IMR-90 (cell line): ENCODE measurements at regions not wholly inside any gene's neighbourhood (a gene's known extent, or its start where the extent isn't known, plus 50 kb on each side); places are given as distances from the start of the nearest gene placed in this dataset.

Experiments used
- ATAC-seq: fragments of 200-7000 bp; cut with Tn5 transposase; 2 replicates; pipeline ENCODE4 v1.9.1; 2020; ENCODE audit warnings: low read depth, mild to moderate bottlenecking, moderate library complexity
- BruUV-seq: library from RNA; stranded (reverse); fragments of 400-500 nt; replicated peaks from 2 replicates; lab custom pipeline; 2021; lab: Mats Ljungman, UMichigan
- CTCF ChIA-PET: fragments of 300-600 bp; formaldehyde crosslinking; extraction: SDS; loops from one replicate; lab custom pipeline; 2021; ENCODE audit warnings: antibody characterized with exemption; lab: Yijun Ruan, JAX
- POLR2A ChIA-PET: fragments of 300-600 bp; sonication (Branson Sonifier 250); formaldehyde crosslinking; loops from one replicate; lab custom pipeline; 2022; ENCODE audit warnings: antibody characterized with exemption; ENCODE audit not compliant: unreplicated experiment; lab: Charles Lee
- DNase-seq: peaks from one replicate; pipeline ENCODE4 v3.0.0; 2013
- H2AFZ ChIP-seq: replicated peaks from 2 replicates; pipeline ENCODE3; 2013; ENCODE audit warnings: low read length, mild to moderate bottlenecking; ENCODE audit not compliant: poor library complexity
- H2AK5ac ChIP-seq: 2 replicates; pipeline ENCODE4 v1.6.1; 2013; ENCODE audit warnings: low read depth, low read length, inconsistent platforms
- H2AK9ac ChIP-seq: replicated peaks from 2 replicates; pipeline ENCODE3; 2013; ENCODE audit warnings: mild to moderate bottlenecking, low read depth, low read length, moderate library complexity; ENCODE audit not compliant: poor library complexity
- H2BK120ac ChIP-seq: 2 replicates; pipeline ENCODE4 v1.6.1; 2013; ENCODE audit warnings: low read depth, low read length, inconsistent platforms
- H2BK15ac ChIP-seq: 3 replicates; pipeline ENCODE4 v1.6.1; 2013; ENCODE audit warnings: low read depth, low read length, inconsistent platforms
- H2BK20ac ChIP-seq: 2 replicates; pipeline ENCODE4 v1.6.1; 2013; ENCODE audit warnings: low read depth, mild to moderate bottlenecking, inconsistent platforms, low read length, moderate library complexity
- H2BK5ac ChIP-seq: 2 replicates; pipeline ENCODE4 v1.6.1; 2013; ENCODE audit warnings: mild to moderate bottlenecking, low read depth, low read length, inconsistent platforms; ENCODE audit not compliant: poor library complexity, severe bottlenecking
- H3K14ac ChIP-seq: replicated peaks from 2 replicates; pipeline ENCODE4 v1.6.1; 2013; ENCODE audit warnings: low read depth, low read length, inconsistent platforms
- H3K18ac ChIP-seq: 2 replicates; pipeline ENCODE4 v1.6.1; 2013; ENCODE audit warnings: low read depth, low read length, control low read depth
- H3K23ac ChIP-seq: 2 replicates; pipeline ENCODE4 v1.6.1; 2013; ENCODE audit warnings: low read depth, low read length, inconsistent platforms
- H3K27ac ChIP-seq: 2 replicates; pipeline ENCODE4 v1.5.1; 2013; ENCODE audit warnings: mild to moderate bottlenecking, control low read depth, low read length; ENCODE audit not compliant: insufficient read depth
- H3K27me3 ChIP-seq: 2 replicates; pipeline ENCODE4 v1.6.1; 2013; ENCODE audit warnings: low read length; ENCODE audit not compliant: control insufficient read depth, insufficient read depth
- H3K36me3 ChIP-seq: 2 replicates; pipeline ENCODE4 v1.6.1; 2013; ENCODE audit warnings: low read length, mixed read lengths; ENCODE audit not compliant: control insufficient read depth, insufficient read depth
- H3K4ac ChIP-seq: 2 replicates; pipeline ENCODE4 v1.6.1; 2013; ENCODE audit warnings: low read depth, low read length, inconsistent platforms
- H3K4me1 ChIP-seq: 2 replicates; pipeline ENCODE4 v1.6.1; 2013; ENCODE audit warnings: low read length, mixed read lengths; ENCODE audit not compliant: control insufficient read depth, insufficient read depth
- H3K4me2 ChIP-seq: 2 replicates; pipeline ENCODE4 v1.6.1; 2013; ENCODE audit warnings: low read depth, mild to moderate bottlenecking, control low read depth, low read length, moderate library complexity
- H3K4me3 ChIP-seq: 2 replicates; pipeline ENCODE4 v1.5.1; 2013; ENCODE audit warnings: low read depth, mild to moderate bottlenecking, control low read depth, low read length, moderate library complexity; ENCODE audit not compliant: insufficient read depth
- H3K56ac ChIP-seq: 2 replicates; pipeline ENCODE4 v1.6.1; 2013; ENCODE audit warnings: low read length, inconsistent platforms; ENCODE audit not compliant: insufficient read depth; ENCODE audit errors: extremely low read depth
- H3K79me1 ChIP-seq, 2 experiments: 2 replicates each; pipeline ENCODE4 v1.6.1; 2013; ENCODE audit warnings: low read length in 2 of 2, inconsistent platforms in 1 of 2, low read depth in 1 of 2
- H3K9ac ChIP-seq: 2 replicates; pipeline ENCODE4 v1.6.1; 2013; ENCODE audit warnings: low read depth, low read length, control low read depth
- H3K9me1 ChIP-seq: 2 replicates; pipeline ENCODE4 v1.6.1; 2013; ENCODE audit warnings: low read length, inconsistent platforms; ENCODE audit not compliant: insufficient read depth
- H3K9me3 ChIP-seq: 2 replicates; pipeline ENCODE4 v1.6.1; 2013; ENCODE audit warnings: low read length; ENCODE audit not compliant: control insufficient read depth, insufficient read depth
- H4K20me1 ChIP-seq: 2 replicates; pipeline ENCODE4 v1.6.1; 2013; ENCODE audit warnings: low read length, inconsistent platforms; ENCODE audit not compliant: insufficient read depth
- H4K5ac ChIP-seq: 2 replicates; pipeline ENCODE4 v1.6.1; 2013; ENCODE audit warnings: mild to moderate bottlenecking, low read depth, low read length, control low read depth
- H4K8ac ChIP-seq, 2 experiments: 2 replicates each; pipeline ENCODE4 v1.6.1; 2013; ENCODE audit warnings: low read depth in 2 of 2, low read length in 2 of 2, control low read depth in 1 of 2, inconsistent platforms in 1 of 2
- H4K91ac ChIP-seq: 2 replicates; pipeline ENCODE4 v1.6.1; 2013; ENCODE audit warnings: low read depth, low read length, inconsistent platforms; ENCODE audit not compliant: insufficient read depth
- BHLHE40 ChIP-seq: fragments of 150-350 bp; IDR thresholded peaks from 2 replicates; pipeline ENCODE4 v1.6.1; 2016; ENCODE audit warnings: mild to moderate bottlenecking, low read depth, low read length
- CEBPB ChIP-seq: IDR thresholded peaks from 2 replicates; pipeline ENCODE4 v1.6.1; 2012; ENCODE audit warnings: low read depth, low read length, improper control_type of control experiment
- CHD1 ChIP-seq: IDR thresholded peaks from 2 replicates; pipeline ENCODE4 v1.6.1; 2012; ENCODE audit warnings: low read depth, low read length, improper control_type of control experiment
- CTCF ChIP-seq: conservative IDR thresholded peaks from 2 replicates; pipeline ENCODE4 v1.5.1; 2012; ENCODE audit warnings: mild to moderate bottlenecking, low read depth, low read length, improper control_type of control experiment
- ELK1 ChIP-seq: fragments of 150-350 bp; IDR thresholded peaks from 2 replicates; pipeline ENCODE4 v1.6.1; 2016; ENCODE audit warnings: low read depth, mild to moderate bottlenecking, low read length, moderate library complexity, borderline replicate concordance
- FOS ChIP-seq: fragments of 150-350 bp; IDR thresholded peaks from 2 replicates; pipeline ENCODE4 v1.6.1; 2016; ENCODE audit warnings: low read depth, low read length
- MAFK ChIP-seq: IDR thresholded peaks from 2 replicates; pipeline ENCODE4 v1.6.1; 2012; ENCODE audit warnings: low read depth, low read length, improper control_type of control experiment
- MAZ ChIP-seq: IDR thresholded peaks from 2 replicates; pipeline ENCODE4 v1.6.1; 2012; ENCODE audit warnings: low read depth, mild to moderate bottlenecking, low read length, improper control_type of control experiment, moderate library complexity, borderline replicate concordance
- MXI1 ChIP-seq: IDR thresholded peaks from 2 replicates; pipeline ENCODE4 v1.6.1; 2012; ENCODE audit warnings: low read depth, mild to moderate bottlenecking, low read length, moderate library complexity, borderline replicate concordance
- NFE2L2 ChIP-seq: fragments of 150-350 bp; IDR thresholded peaks from 2 replicates; pipeline ENCODE4 v1.6.1; 2016; ENCODE audit warnings: low read depth, mild to moderate bottlenecking, low read length
- POLR2A ChIP-seq: IDR thresholded peaks from 2 replicates; pipeline ENCODE4 v1.6.1; 2012; ENCODE audit warnings: mild to moderate bottlenecking, low read depth, low read length
- RAD21 ChIP-seq: IDR thresholded peaks from 2 replicates; pipeline ENCODE4 v1.6.1; 2012; ENCODE audit warnings: low read length, improper control_type of control experiment
- RCOR1 ChIP-seq: IDR thresholded peaks from 2 replicates; pipeline ENCODE4 v1.6.1; 2012; ENCODE audit warnings: mild to moderate bottlenecking, low read length, improper control_type of control experiment; ENCODE audit not compliant: insufficient replicate concordance
- RFX5 ChIP-seq: IDR thresholded peaks from 2 replicates; pipeline ENCODE4 v1.8.0; 2012; ENCODE audit warnings: low read depth, mild to moderate bottlenecking, low read length, moderate library complexity
- SMC3 ChIP-seq: fragments of 150-350 bp; IDR thresholded peaks from 2 replicates; pipeline ENCODE4 v1.6.1; 2016; ENCODE audit warnings: low read depth, mild to moderate bottlenecking, antibody characterized with exemption, low read length, moderate library complexity
- USF2 ChIP-seq: fragments of 150-350 bp; IDR thresholded peaks from 2 replicates; pipeline ENCODE4 v1.6.1; 2017; ENCODE audit warnings: mild to moderate bottlenecking, antibody characterized with exemption, low read length, low read depth
- WGBS, 2 experiments: methylation state at CpG; one replicate each; pipeline versions ENCODE4 v1.1.5 to v1.1.7; 2013; ENCODE audit warnings: missing lambda C conversion rate in 2 of 2; ENCODE audit not compliant: insufficient read length in 1 of 2; ENCODE audit errors: extremely low coverage in 2 of 2; 5-methylcytosine and 5-hydroxymethylcytosine counted together
- dilution Hi-C: fragments of 300-500 bp; cut with HindIII; formaldehyde crosslinking; loops from one replicate; pipeline ENCODE4 v1.14.3; 2018; ENCODE audit warnings: low sequenced_read_pairs; ENCODE audit not compliant: unreplicated experiment
- in situ Hi-C: fragments of 300-500 bp; cut with MboI; formaldehyde crosslinking; loops from 3 replicates; pipeline ENCODE4 v1.14.3; 2019; ENCODE audit warnings: low sequenced_read_pairs, inconsistent platforms, mixed read lengths
- intact Hi-C: fragments of 100-400 bp; cut with micrococcal nuclease; formaldehyde crosslinking; loops from 2 replicates; pipeline ENCODE4 v1.10.0; 2022

DNA sequence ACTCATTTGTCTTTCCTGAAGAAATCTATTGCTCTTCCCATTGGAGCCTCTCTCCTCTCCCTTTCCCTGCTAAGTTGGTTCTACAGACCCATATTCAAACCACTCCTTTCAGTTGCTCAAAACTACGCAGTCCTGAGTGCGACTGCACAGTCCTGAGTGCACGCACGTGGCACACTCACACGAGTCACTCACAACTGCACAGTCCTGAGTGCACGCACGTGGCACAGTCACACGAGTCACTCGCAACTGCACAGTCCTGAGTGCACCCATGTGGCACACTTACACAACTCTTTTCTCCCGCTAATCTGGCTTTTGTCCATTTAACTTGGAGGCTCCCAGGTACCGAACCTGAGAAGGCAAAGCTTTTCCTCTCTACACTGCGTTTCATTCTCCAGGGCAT, 159.7 kb downstream of the RNASET2 start:
- Histone ChIP-seq H2BK20ac (no peak overlapping the region), H3K4me3 (no peak overlapping the region), H3K23ac (no peak overlapping the region), H3K56ac (no peak overlapping the region), H3K18ac (no peak overlapping the region), H3K4me1 (no peaks in the 10 kb centered on the region), H3K27me3 (no peaks in the 10 kb centered on the region; the same call in 1 of the 2 replicates), H4K8ac (no peak overlapping the region), H3K4ac (no peak overlapping the region), H2AFZ (no peak overlapping the region), H3K9me3 (no peaks in the 10 kb centered on the region), H3K9ac (no peak overlapping the region), H2BK15ac (no peak overlapping the region), H4K5ac (no peak overlapping the region), H2BK5ac (no peak overlapping the region), H2AK9ac (no peak overlapping the region), H3K36me3 (no peaks in the 10 kb centered on the region), H3K4me2 (no peak overlapping the region), H2AK5ac (no peak overlapping the region), H3K27ac (no peak overlapping the region), H3K14ac (no peak overlapping the region), H3K79me1 (no peaks in the 10 kb centered on the region), H4K91ac (no peak overlapping the region), H3K9me1 (no peaks in the 10 kb centered on the region), H4K20me1 (no peaks in the 10 kb centered on the region), H2BK120ac (no peak overlapping the region)
- in situ Hi-C loops, result no loop called here
- intact Hi-C loops, result no loop called here
- ChIA-PET POLR2A (no interaction called here), CTCF (no interaction called here)
- WGBS, 2 experiments, result 87% methylated on average over 5 of the region's 12 CpGs; no CpG with 5 or more reads in 1 of the 2 experiments
- ATAC-seq, result no peak
- no TSS peak for BruUV-seq
- DNase-seq, result no peak
- dilution Hi-C loops, result no loop called here
- TF ChIP-seq NFE2L2 (no peak), USF2 (no peak), SMC3 (no peak), BHLHE40 (no peak), FOS (no peak), ELK1 (no peak), RFX5 (no peak), POLR2A (no peak), RAD21 (no peak), MAFK (no peak), RCOR1 (no peak), MXI1 (no peak), CEBPB (no peak), MAZ (no peak), CTCF (no peak), CHD1 (no peak)
